Activated effector memory CD4-positive, alpha-beta T cell treated with anti-CD3 and anti-CD28 coated beads, Interleukin-2, amount 50 U/mL, for 16 hours (primary cell): ENCODE measurements at regions not wholly inside any gene's neighbourhood (a gene's known extent, or its start where the extent isn't known, plus 50 kb on each side); places are given as distances from the start of the nearest gene placed in this dataset.

Experiments used
- DNase-seq: peaks from one replicate; pipeline ENCODE4 v3.0.0-alpha.2; 2020

DNA sequence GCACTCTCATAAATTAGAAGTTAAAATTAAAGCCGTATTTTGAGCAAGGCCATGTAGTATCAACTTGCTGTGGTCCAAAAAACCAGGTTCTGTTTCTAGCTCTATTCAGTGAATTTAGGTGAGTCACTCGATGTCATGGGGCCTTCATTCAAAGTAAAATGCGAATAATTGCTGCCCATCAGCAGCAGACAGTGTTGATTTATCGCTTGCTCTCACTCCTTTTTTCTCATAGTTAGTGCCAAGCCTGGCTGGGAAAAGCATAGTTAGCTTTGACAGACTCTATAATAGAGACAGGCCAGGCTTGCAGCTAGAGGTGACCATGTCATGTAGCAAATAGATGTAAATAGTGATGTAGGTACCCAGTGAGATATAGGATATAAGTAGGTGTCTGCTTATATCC is 136.0 kb downstream of the EDN1 start:
- DNase-seq: no peak

DNA sequence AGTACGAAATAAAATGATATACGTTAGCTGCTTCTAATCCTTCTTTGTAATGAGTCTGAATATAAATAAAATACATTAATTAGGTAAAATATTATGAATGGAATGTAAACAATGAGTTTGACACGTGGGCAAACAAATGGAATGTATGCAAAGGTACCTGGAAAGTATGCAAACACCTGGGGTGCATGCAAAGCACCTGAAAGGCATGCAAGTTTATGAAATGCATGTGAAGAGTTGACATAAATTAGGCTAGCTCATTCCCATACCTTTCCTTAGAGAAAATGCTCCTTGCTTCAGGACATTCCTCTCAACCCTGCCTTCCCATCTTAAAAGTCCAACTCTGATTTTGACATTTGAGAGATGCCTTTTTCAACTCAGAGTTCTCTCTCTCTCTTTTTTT is 140.9 kb downstream of the EDN1 start:
- DNase-seq: no peak

DNA sequence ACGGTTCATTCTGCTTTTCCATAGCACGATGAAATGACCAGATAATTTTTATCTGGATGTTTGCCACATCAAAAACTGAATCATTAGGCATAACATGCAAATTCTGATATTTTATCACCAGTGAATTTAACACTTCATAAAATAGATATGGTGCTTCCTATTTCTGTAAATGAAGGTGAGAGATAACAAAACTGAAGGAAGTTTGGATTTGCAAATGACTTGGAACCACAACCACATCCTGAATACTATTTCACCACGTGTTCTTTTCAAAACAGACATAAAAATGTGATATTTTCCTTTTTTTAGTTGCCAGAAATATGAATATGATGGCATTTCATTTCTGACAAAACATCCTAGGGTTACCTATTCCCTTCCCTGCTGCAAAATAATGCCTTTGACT is 146.1 kb downstream of the EDN1 start:
- no peak for DNase-seq

DNA sequence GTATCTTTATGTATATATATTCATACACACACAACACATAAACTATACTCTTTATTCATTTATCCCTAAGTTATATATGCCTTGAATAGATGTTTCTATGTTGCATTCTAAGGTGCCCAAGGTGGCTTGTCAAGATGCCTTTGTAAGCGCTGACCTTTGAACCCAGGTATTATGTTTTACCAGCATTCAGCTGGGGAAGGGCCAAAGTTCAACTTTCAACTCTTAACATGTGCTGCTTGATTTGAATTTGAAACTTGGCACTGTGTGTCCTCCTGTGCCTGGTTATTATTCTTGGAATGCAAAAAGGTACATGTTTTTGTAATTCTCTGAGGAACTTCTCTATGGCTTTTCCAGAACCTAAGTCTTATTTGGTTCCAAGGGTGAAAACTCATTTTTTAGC is 146.5 kb downstream of the EDN1 start:
- no peak for DNase-seq

DNA sequence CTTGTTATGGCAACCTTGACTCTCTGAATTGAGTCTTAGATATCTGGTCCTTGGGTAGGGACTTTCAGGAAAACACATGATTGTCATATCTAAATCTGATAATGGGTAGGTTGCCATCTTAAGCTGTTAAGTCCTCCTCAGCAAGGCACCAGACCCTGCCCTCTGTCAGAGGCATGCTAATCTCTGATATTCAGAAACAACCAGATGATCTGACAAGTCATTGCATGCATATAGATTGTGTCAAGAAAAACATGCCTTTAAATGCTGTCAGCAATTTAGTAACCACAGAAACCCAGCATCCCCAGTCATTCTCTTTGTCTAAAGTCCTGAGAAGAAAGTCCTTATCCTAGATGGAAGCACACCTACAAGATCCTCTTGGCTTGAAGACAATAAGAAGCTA is 149.1 kb downstream of the EDN1 start:
- no peak for DNase-seq

DNA sequence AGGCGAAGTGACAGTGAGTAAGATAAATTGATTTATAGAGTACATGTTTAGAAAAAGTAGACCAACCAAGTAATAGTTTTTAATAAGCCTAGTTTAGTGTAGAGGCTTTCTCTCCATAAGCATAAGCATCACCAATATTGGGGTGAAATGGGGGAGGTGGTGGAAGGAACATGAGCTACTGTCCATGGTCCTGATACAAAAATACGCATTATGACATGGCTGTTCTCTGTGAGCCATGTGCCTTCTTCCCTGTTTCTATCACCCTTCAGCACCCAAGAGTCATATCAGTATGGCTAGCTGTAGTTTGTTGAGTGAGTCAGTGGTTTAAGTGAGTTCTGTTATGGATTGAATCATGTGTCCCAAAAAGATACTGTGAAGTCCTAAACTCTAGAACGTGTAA is 150.8 kb downstream of the EDN1 start:
- no peak for DNase-seq

DNA sequence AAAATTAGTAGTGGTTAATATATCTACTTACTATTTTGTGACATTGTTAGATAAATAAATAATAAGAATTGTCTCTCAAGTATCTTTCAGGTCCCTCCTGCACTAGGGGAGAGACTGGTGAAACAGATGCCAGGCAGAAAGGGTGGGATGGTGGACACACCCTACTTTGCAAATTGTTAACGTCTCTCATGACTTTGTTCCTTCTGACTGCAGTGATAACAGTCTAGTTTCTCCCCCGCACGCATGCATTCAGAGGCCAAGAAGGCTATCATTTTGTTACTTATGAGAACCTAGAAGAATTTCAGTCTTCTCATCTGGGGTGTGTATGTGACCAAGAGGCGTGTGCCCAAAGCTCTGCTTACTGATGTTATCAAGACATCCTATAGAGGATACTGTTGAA is 152.3 kb downstream of the EDN1 start:
- DNase-seq: no peak

DNA sequence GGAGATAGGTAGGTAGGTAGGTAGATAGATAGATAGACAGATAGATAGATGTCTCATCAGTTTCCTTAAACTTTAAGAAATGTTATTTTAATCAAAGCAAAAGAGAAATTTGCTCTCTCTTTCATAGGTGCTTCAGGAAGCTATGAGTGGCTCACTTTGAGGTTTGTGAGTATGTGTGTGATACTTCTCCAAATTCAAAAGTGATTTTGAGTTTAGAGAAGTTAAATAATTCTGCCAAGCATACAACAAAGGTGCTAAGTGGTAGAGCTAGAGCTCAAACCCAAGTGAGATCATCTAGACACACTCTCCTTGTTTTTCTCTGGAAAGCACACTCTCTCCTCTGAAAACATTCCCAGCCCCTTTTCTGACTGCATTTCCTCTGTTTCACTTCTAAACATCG is 156.2 kb downstream of the EDN1 start:
- DNase-seq: no peak

DNA sequence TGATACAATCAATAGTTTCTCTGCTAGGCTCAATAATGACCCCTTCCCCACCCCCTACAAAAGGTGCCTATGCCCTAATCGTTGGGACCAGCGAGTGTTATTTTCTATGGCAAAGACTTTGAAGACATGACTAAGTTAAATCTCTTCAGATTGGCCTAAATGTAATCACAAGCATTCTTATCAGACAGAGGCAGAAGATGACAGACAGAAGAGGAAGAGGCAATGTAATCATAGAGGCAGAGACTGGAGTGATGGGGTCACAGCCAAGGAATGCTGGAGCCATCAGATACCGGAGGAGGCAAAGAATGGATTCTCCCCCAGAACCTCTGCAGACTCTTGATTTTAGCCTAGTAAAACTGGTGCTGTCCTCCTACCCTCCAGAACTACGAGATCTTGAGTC is 159.3 kb downstream of the EDN1 start:
- DNase-seq: no peak

DNA sequence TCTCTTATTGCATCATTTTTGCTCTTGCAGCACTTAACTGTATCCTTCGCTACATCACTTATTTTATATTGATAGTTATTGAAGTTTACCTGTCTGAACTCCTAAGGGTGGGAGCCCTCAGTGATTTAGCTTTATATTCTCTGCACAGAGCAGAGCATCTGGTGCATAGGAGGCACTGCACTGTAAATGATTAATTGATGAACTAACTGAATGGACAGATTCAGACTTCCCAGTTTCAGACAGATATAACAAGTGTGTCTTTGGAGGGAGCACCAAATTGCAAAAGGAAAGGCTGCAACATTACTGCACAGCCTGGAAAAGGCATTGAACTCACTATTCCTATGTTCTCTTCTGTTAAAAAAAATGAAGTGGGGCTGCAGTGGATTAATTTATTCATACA is 160.3 kb downstream of the EDN1 start:
- no peak for DNase-seq

DNA sequence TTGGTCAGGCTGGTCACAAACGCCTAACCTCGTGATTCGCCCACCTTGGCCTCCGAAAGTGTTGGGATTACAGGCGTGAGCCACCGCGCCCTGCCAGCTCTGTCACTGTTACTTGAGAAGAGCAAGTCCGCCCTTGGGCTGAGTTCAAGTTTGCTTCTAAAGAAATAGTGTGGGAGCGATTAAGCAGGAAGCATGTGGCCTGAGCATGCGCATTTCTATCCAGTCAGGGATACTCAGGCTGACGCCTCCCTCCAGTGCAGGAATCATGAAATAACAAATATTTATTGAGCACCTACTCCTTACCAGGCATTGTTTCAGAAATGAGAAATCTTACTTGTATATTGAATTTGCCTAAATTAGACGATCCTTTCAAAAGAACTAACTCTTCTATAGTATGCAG is 166.2 kb downstream of the EDN1 start:
- DNase-seq: no peak

DNA sequence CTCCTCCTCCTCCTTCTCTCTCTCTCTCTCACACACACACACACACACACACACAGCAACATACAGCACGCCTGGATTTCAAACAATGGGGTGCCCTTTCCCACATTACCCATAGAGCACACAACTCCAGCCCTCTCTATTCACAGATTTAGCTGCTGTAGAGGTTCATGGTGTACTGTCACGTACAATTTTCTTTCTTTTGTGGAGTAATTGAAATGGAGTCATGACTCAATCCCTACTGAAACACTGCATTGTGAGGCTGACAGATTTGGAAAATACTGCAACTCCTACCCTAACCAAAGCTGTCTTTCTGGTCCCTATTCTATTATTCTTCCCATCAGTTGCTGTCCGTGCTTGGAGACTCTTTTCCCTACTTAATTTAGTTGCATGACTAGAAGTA is 166.9 kb downstream of the EDN1 start:
- no peak for DNase-seq

DNA sequence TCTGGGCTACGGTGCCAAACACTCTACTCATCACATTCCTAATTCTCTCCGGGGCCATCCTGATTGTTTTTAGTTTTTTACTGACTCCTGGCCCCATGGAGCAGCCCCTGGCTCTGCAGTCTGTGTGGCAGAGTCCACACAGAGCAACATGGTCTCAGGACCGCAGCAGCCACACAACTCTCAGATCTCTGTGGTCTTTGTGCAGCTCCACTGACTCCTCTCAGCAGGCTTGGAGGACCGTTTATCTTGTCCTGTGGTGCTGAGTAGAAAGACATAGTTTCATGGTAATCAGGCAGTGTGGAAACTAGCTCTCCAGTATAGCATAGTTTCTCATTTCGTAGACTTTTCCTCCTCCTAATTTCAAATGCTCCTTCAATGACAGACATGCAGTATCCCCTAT is 168.4 kb downstream of the EDN1 start:
- DNase-seq: no peak

DNA sequence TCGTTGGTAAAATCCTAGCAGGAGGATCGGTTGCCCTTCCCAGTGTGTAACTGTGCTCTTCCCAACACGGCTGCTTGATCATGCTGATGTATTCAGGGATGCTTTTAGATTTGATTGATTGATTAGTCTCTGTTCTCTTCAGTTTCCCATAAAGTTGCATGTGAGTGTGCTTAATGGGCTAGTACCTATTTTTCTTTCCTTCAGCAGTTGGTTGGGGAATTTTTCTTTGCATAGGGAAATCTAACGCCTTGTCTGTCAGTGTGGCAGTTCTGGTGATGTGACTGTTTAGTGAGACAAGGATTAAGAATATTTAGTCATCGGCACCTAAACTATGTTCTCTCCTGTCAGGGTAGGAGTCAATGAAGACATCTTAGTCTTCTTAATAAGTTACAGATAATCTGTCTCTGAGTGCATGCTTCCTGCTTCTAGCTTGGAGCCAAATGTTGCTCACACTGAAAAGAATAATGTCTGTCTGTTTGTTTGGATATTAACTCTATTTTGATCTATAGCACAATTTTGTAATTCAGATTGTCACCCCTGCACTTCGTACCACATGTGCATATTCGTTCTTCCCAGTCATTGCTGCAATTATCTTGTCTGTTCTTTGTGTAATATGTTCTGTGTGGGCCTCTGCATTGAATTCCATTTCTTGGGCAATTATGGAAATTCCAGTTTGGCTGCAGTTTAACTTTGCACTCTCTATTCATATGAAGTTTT is 169.9 kb downstream of the EDN1 start:
- no peak for DNase-seq

DNA sequence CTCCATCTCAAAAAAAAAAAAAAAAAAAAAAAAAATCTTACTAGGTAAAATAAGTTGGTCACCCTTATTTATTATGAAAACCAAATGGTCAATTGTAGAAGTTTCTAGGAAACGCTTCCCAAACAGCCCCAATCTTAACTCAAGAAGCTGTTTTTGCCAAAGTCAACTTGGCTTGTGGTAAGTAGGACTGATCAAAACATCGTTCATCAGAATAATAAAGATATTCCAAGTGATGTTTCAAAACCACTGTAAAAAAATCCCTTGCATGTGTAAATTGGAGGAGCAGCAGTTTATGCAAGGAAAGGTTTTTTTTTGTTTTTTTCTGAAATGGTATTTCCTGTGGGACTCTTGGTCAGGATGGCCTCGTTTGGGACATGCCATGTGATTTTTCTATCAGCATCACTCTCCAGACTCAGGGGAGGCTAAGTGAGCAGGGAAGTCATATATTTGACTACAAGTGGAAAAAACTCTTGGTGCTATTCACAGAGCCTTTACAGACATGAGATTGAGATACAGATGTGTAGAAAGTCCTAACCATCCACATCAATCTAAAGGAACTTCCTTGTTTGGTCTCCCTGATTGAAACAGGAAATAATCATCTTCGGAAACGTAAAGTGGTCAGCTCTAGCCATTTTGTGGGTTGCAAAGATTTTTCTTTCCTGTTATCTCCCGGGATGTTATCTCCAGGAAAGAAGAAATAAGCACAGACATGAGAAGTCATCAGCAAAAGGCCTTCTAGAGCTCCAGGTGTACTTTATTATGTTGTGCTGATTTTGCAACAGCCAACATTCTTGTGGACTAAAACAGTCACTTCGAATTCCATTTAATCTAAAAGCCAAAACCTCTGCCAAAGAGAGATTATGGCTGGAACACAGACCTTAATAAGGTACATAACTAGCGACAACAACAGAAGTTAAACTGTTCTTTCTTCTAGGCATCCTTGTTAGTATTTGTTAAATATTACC is 177.8 kb downstream of the EDN1 start:
- DNase-seq: no peak

DNA sequence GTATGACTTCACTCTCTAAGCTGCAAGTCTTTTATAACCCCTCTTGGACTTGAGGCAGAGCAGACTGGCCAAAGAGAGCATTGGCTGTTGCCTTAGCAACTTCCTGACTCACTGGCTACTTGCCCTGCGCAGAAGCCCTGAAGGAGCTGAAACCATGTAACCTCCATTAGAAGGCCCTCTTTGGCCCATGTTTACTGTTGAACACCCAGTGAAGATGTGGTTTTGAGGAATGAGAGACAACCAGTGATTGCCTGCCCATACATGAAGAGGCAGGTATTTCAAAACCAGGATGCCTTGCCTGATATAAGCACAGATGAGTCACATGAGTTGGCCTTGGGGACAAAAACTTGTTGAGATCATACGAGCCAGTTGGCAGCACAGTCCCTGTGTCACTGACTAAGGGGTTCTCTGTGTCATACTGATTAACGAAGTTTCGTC is 182.5 kb downstream of the EDN1 start:
- no peak for DNase-seq

DNA sequence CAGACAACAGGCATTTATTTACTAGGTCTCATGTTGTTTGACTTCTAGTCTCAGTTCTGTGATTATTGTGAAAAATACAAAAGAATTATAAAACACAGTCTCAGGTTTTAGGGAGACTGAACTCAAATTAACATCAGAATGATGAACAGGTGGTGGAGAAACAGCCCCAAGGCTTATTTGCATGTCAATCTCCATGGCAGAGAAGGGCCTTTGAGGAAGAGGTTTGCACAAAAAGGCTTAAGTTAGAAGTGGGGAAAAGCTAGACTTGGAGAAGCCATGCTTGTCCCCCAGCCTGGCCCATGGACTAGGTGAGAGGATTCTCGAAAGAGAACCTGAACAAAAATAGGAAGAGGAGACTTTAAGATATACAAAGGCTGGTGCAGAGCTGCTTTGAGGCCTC is 183.3 kb downstream of the EDN1 start:
- no peak for DNase-seq

DNA sequence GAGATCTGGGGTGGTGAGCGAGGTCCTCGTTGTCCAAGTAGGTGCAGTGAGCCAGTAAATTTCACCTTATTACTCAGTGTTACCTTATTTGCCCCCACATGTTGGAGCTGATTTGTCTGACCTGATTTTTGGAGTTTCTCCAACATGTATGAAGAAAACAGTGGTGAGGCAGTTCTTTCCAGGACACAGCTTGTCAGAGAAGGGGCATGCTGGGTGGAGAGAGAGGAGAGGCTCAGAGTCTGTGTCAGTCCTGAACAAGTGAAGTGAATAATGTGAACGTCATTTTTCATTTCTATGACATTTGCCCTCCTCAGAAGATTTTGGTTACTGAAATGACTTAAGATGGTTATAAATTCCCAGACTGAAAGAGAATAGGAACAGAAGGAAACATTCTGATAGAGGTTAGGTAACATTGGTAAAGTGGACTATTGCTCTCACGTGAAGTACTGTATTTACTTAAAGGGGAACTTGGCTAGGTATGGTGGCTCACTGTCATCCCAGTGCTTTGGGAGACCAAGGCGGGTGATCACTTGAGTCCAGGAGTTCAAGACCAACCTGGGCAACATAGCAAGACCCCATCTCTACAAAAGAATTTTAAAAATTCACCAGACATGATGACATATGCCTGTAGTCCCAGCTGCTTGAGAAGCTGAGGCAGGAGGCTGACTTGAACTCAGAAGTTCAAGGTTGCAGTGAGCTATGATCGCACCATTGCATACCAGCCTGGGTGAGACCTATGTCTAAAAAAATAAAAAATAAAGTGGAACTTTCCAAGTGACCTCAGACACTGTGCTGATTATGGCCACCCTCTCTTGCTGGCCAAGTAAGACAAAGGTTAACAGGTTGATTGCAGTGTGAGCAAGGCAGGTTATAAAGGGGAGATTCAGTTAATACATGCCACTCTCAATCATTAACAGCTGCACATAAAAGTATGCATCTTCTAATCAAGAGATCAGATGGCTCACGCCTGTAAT is 184.3 kb downstream of the EDN1 start:
- DNase-seq: no peak

DNA sequence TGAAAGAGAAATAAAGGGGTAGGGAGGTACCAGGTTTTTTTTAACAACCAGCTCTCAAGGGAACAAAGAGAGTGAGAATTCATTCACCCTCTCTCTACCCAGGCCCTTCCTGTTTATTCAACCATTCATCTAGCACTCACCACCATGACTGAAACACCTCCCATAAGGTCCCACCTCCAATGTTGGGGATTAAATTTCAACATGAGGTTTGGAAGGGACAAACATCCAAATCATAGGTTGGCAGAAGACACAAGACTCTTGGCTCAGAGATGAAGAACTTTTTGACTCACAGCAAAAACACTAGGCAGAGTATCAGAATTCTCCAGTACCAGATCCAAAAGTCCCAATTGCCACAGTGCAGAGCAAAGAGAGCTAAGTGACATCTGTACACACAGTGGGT is 186.3 kb downstream of the EDN1 start:
- no peak for DNase-seq

DNA sequence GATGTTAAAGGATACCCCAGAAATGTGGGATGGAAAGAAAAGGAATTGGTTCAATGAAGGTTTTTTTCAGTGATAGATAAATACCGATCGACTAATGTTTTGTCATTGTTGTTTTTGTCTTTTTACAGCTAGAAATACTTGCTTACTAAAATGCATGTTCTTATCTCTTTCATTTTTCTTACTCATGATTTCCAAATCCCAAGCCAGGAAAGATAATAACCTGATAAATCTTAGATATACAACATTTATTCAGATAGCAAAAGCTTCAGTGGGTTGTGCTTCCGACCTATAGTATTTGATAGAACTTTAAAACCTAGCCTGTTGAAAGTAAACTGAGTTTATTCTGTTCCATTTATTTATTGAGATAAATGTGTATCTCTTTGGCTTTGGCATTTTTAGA is 187.5 kb downstream of the EDN1 start:
- no peak for DNase-seq

DNA sequence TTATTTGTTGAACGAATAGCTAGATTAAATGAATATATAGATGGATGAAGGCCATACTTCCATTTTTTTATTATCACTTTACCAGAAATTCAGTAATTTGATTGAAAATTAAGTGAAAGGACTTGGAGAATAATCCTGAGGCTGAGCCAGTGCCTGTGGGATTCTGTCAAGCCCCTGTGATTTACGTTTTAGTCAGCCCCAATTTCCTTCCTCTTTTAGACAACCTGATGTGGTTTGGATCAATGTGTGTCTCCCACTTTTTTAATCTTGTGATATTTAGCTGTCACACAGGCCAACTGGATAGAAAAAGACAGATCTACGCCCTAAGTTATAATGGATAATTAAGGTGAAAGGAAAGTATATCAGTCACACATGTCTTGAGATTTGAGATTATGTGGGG is 188.8 kb downstream of the EDN1 start:
- DNase-seq: no peak

DNA sequence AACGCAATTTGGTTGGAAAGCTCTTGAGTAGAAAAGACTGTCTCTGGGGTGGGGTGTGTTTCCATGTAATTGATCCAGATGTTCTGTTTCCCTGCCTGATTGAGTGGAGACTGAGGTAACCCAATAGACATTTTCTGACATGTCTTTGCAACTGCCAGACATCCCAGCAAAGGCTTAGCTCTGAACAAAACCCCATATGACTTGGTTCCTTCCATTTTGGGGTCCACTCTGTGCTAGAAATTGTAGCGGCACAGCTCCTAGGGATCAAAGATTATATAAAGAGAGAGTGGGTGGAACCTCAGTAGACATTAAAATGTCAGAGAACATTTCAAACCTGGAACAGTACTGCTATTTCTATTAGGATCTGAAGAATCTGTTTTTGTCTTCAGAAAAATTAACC is 189.3 kb downstream of the EDN1 start:
- DNase-seq: no peak

DNA sequence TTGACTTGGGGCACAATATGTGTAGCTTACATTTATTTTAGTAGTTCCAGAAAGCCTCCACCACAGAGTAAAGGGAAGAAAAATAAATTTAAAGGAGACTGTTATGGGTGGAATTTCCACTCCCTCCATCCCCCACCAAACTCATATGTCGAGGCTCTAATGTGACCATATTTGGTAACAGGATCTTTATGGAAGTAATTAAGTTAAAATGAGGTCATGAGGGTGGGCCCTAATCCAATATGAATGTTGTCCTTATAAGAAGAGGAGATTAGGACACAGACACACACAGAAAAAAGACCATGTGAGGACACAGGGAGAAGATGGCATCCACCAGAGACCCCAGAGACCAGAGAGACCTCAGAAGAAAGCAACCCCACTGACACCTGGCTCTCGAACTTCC is 189.7 kb downstream of the EDN1 start:
- no peak for DNase-seq
